ENCODE measurements at regions not wholly inside any gene's neighbourhood (a gene's known extent, or its start where the extent isn't known, plus 50 kb on each side); places are given as distances from the start of the nearest gene placed in this dataset.

DNA sequence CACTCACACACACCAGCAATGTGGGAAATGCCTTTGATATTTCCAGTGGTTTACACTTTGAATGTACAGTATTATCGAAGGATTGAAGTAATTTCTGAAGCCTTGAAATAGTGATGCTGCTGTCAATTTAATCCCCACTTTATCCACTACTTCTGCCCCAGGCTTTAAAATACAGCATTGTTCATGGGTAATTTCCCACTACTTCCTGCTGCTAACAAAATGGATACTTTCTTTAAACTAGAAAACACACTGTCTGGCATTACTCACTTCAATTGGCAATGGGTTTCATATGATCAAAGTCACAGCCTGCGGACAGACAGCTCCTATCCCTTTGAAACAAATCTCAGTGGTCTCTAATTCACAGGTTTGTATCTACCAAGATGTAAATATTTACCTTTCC, 292.2 kb downstream of the CDH11 start:
- Histone ChIP-seq H3K27ac (no peak overlapping the region), H3K27me3 (no peaks in the 10 kb centered on the region), H3K4me1 (no peaks in the 10 kb centered on the region), H3K36me3 (no peaks in the 10 kb centered on the region), H3K9me3 (peaks cover 0 to 20% (median 7%) of the 10 kb centered on the region in 4 donors), H3K4me3 (no peak overlapping the region)
- no peak for TF ChIP-seq POLR2A (IDR thresholded peaks at IDR 0.05)
- no peak for TF ChIP-seq CTCF (IDR thresholded peaks at IDR 0.05)
- no peak for TF ChIP-seq EP300 (IDR thresholded peaks at IDR 0.05)
- no peak for TF ChIP-seq POLR2AphosphoS5 (IDR thresholded peaks at IDR 0.05)
- no peak for DNase-seq
- intact Hi-C loops (cut with DNase I; ENCODE audit: low total_unique reads), result no loop called here
- 59 to 79% (median 72%) methylated on average over 2 of the region's 2 CpGs for whole genome bisulfite sequencing, 5 donors

- Histone ChIP-seq H3K4me1 (no peaks in the 10 kb centered on the region), H3K9me3 (peaks cover 0 to 7% (median 3%) of the 10 kb centered on the region in 4 donors), H3K27me3 (no peaks in the 10 kb centered on the region), H3K36me3 (no peaks in the 10 kb centered on the region), H3K27ac (no peak overlapping the region), H3K4me3 (no peak overlapping the region)
- DNase-seq, result no peak
- WGBS, 5 donors, result 65 to 80% (median 73%) methylated on average over 2 of the region's 2 CpGs
- TF ChIP-seq CTCF (IDR thresholded peaks at IDR 0.05), result no peak
- intact Hi-C loops (cut with DNase I; ENCODE audit: low total_unique reads), result no loop called here
These were observed 295.5 kb downstream of the CDH11 start for GRCh38 chr16:64826374-64826773.

DNA sequence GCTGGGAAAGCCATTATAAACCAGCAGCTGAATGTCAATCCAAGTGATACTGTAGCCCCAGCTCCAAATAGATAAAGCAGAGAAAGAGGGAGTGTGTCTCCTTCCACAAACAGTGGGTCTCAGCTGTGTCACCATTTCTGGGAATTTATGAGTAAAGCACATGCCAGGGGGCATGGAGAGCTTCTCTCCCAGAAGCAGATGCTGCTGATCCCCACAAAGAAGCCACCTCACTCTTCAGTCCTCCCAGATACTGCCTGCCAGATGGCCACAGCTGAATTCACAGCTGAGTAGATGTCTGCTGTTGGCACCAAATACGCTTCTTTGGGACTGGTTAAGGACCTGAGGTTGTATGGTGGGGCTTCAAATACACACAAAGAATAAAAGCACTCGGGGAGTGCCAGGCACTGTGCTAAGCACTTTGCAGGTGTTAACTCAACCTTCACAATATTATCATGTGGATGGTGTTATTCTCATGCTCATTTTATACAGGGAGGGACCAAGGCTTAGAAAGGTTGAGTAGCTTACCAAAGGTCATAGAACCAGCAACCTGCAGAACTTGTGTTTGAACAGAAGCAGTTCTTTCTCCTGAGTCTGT, 298.3 kb downstream of the CDH11 start:
- no peak for DNase-seq
- Histone ChIP-seq H3K36me3 (no peaks in the 10 kb centered on the region), H3K4me3 (no peak overlapping the region), H3K27me3 (no peaks in the 10 kb centered on the region), H3K9me3 (peaks cover 0 to 7% (median 3%) of the 10 kb centered on the region in 4 donors), H3K4me1 (no peaks in the 10 kb centered on the region), H3K27ac (no peak overlapping the region)
- intact Hi-C loops (cut with DNase I; ENCODE audit: low total_unique reads), result no loop called here
- TF ChIP-seq CTCF (IDR thresholded peaks at IDR 0.05) (no peak), EP300 (IDR thresholded peaks at IDR 0.05) (no peak), POLR2AphosphoS5 (IDR thresholded peaks at IDR 0.05) (no peak), POLR2A (IDR thresholded peaks at IDR 0.05) (no peak)
- 50 to 65% (median 63%) methylated on average over 2 of the region's 2 CpGs for WGBS, 5 donors

- Histone ChIP-seq H3K9me3 (no peaks in the 10 kb centered on the region), H3K27ac (no peak overlapping the region), H3K36me3 (no peaks in the 10 kb centered on the region), H3K4me3 (no peak overlapping the region), H3K4me1 (no peaks in the 10 kb centered on the region), H3K27me3 (no peaks in the 10 kb centered on the region)
- intact Hi-C loops (cut with DNase I; ENCODE audit: low total_unique reads), result no loop called here
- 76 to 80% (median 79%) methylated on average over 3 of the region's 3 CpGs for WGBS, 5 donors
- no peak for TF ChIP-seq POLR2AphosphoS5 (IDR thresholded peaks at IDR 0.05)
- no peak for TF ChIP-seq POLR2A (IDR thresholded peaks at IDR 0.05)
- no peak for TF ChIP-seq EP300 (IDR thresholded peaks at IDR 0.05)
- TF ChIP-seq CTCF (IDR thresholded peaks at IDR 0.05), result no peak
- no peak for DNase-seq
These were observed 311.8 kb downstream of the CDH11 start for GRCh38 chr16:64809876-64810629.

All from stomach (tissue), 8 donors.